Epithelial cell of proximal tubule (primary cell): ENCODE measurements at regions not wholly inside any gene's neighbourhood (a gene's known extent, or its start where the extent isn't known, plus 50 kb on each side); places are given as distances from the start of the nearest gene placed in this dataset.
A peak's percentile ranks its signal among the peaks of the same experiment; 100 is the strongest.

Experiments
- DNase-seq: peaks from one replicate; pipeline ENCODE4 v3.0.0-alpha.2; 2011; ENCODE audit warnings: low read depth
- H3K4me3 ChIP-seq: 2 replicates; pipeline ENCODE4 v1.5.1; 2011; ENCODE audit warnings: low read depth, mild to moderate bottlenecking, low read length
- TF ChIP-seq, protein P1 (sequence below): conservative IDR thresholded peaks from 2 replicates; pipeline ENCODE4 v1.5.1; 2012; ENCODE audit warnings: low read depth, mild to moderate bottlenecking, low read length

DNA sequence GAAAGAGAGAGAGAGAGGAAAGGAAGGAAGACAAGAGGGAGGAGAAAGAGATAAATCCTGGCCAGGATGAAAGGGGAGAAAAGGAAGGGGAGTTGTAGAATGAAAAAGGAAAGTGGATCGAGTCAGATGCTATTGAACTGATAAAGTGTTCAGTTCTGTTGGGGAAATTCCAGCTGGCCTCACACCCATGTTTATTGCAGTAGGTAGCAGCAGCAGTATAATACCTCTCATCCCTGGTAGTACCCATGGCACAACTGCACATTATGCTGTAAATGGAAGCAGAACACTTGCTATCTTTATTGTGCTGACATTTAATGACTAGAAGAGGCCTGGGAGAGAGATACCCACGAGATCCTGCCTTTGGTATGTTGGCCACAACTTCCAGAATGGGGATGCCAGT lies 178.1 kb downstream of the EVX1 start:
- DNase-seq = no peak
- H3K4me3 ChIP-seq = no peak overlapping the region

DNA sequence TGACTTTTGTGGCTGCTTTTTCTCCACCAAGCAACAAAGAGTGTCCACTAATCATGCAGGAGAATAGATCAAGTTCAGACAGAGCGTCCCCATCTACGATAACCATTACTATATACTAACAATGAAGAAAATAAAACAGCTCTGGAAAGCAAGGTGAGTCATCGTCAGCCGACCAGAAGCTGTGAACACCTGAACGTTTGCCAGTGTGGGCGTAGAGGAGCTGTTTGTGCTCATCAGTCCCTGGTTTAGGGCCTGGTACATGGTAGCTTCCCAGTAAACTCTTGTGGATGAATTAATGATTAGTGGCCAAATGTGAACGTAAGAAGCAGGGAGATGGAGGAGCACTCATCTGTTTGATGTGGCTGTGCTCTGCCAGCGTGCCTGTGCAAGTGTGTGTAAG lies 180.7 kb downstream of the EVX1 start:
- peak; percentile 71 for DNase-seq

More for the DNA sequence above, 178.1 kb downstream of the EVX1 start:
- TF ChIP-seq, protein P1, sequence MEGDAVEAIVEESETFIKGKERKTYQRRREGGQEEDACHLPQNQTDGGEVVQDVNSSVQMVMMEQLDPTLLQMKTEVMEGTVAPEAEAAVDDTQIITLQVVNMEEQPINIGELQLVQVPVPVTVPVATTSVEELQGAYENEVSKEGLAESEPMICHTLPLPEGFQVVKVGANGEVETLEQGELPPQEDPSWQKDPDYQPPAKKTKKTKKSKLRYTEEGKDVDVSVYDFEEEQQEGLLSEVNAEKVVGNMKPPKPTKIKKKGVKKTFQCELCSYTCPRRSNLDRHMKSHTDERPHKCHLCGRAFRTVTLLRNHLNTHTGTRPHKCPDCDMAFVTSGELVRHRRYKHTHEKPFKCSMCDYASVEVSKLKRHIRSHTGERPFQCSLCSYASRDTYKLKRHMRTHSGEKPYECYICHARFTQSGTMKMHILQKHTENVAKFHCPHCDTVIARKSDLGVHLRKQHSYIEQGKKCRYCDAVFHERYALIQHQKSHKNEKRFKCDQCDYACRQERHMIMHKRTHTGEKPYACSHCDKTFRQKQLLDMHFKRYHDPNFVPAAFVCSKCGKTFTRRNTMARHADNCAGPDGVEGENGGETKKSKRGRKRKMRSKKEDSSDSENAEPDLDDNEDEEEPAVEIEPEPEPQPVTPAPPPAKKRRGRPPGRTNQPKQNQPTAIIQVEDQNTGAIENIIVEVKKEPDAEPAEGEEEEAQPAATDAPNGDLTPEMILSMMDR = no peak

DNA sequence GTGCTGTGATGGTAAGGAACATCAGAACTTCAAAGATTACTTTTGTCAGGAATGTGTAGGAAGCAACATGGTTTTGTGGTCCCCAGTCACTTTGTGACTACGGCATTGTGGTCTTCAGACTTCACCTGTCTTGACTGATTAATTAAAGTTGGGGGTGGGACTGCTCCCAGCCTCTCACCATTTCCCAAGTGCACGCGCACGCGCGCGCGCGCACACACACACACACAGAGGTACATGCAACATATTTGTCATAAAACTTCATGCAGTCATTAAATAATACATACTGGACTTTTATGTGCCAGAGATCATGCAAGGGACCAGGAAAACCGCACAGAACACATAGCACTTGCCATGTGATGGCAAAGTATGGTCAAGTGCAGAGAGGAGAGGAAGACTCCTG lies 181.2 kb downstream of the EVX1 start:
- TF ChIP-seq, protein P1 = no peak
- no peak overlapping the region for H3K4me3 ChIP-seq
- no peak for DNase-seq

More for the DNA sequence above, 180.7 kb downstream of the EVX1 start:
- H3K4me3 ChIP-seq = no peak overlapping the region
- TF ChIP-seq, protein P1 = no peak

DNA sequence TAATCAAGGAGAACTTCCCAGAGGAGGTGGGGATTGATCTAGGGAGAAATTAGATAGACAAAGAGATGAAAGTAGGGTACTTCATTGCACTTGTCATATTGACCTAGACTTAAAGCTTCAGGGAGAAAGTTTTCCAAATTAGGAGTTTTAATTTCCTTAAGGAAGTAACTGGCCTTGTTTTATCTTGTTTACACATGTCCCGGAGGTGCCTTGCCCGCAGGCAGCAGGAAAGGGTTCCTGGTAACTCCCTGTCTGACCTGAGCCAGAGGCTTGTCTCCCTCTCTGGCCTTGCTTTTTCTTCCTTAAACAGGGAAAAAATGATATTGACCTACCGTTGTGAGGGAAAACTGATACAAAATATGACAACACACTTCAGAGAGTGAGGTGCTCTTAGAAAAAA lies 181.6 kb downstream of the EVX1 start:
- TF ChIP-seq, protein P1 = no peak
- H3K4me3 ChIP-seq = no peak overlapping the region
- no peak for DNase-seq

DNA sequence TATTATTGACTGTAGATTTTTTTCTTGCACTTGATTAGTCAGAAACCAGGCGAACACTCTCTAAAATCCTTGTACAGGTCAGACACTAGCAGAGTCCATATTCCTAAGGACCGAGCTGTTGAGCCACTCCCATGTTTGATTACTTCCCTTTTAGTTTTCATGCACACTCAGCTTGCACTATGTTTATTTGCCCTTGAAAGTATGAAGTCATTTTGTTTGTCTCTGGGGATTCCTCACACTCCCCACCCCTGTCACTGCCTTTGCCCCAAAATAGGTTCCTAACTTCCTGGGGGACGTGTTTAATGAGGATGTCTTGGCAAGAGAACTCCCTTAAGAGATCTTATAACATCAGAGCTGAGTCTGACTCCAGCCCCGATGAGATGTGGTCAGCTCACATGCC lies 182.1 kb downstream of the EVX1 start:
- no peak for DNase-seq
- H3K4me3 ChIP-seq = no peak overlapping the region
- TF ChIP-seq, protein P1 = no peak

DNA sequence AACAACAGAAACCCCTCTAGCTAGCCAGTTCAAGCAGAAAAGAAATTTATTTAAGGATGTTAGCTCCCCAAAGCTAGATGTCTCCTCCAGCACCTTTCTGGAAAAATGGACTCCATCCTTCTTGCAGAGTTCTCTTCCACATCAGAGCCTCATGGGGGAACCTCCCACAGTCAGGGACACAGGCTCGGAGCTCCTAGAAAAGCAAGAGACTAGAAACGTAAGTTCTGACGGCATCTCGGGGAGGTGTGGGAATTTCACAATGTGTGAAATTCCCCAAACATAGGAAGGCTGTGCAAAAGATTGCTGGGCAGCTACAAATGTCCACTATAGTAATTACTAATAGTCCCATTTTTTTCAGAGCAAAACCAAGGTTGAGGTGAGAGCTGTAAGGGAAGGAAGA lies 184.8 kb downstream of the EVX1 start:
- no peak for DNase-seq
- H3K4me3 ChIP-seq = no peak overlapping the region
- TF ChIP-seq, protein P1 = no peak

DNA sequence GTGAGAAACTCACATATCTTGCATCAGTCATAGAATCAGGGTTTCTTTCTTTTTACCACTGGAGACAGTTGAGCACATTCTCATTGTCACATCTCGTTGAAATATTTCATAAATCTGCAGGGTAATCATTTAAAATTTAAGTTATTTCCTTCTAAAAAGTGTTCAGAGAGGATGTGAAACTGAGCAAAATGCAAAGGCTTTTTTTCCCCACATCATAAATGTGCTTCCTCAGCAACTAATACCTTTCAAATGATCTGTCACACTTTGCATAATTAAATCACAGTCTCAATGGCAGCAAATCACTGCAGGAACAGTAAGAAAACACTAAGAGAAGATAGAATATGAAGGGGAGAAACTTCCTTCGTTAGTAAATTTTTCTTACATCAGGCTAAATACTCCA lies 187.5 kb downstream of the EVX1 start:
- TF ChIP-seq, protein P1 = no peak
- H3K4me3 ChIP-seq = no peak overlapping the region
- no peak for DNase-seq
